ENCODE measurements at regions not wholly inside any gene's neighbourhood (a gene's known extent, or its start where the extent isn't known, plus 50 kb on each side); places are given as distances from the start of the nearest gene placed in this dataset.

- no peaks in the 10 kb centered on the region for H3K36me3 ChIP-seq (ENCODE audit: control insufficient read depth in 2 of 2, insufficient read depth in 1 of 2, low read length in 2 of 2)
- no peaks in the 10 kb centered on the region for H3K9me3 ChIP-seq (ENCODE audit: control insufficient read depth, insufficient read depth, low read depth, low read length)
- no peak overlapping the region for H3K27ac ChIP-seq (ENCODE audit: extremely low read depth, low read depth, low read length)
- H3K4me3 ChIP-seq (ENCODE audit: low read depth, low read length) = no peak overlapping the region
- H3K4me1 ChIP-seq (ENCODE audit: control insufficient read depth, insufficient read depth, low read length) = no peaks in the 10 kb centered on the region
- TF ChIP-seq ZNF114 (tag by site-specific recombination; IDR thresholded peaks at IDR 0.05) = no peak
- TF ChIP-seq ZNF658 (tag by site-specific recombination; IDR thresholded peaks at IDR 0.05) = no peak
- TF ChIP-seq ZNF214 (tag by site-specific recombination; IDR thresholded peaks at IDR 0.05; ENCODE audit: borderline replicate concordance) = no peak
- no peak for TF ChIP-seq AEBP2 (tag by site-specific recombination; IDR thresholded peaks at IDR 0.05; ENCODE audit: borderline replicate concordance)
- TF ChIP-seq ZNF280D (tag by site-specific recombination; IDR thresholded peaks at IDR 0.05) = no peak
- no peak for TF ChIP-seq ZNF518A (tag by site-specific recombination; conservative IDR thresholded peaks at IDR 0.05; ENCODE audit: low read depth)
- no peak for TF ChIP-seq ZBTB44 (tag by site-specific recombination; IDR thresholded peaks at IDR 0.05)
- no peak for TF ChIP-seq ZNF670 (tag by site-specific recombination; IDR thresholded peaks at IDR 0.05; ENCODE audit: low read depth)
- TF ChIP-seq ZFP41 (tag by site-specific recombination; IDR thresholded peaks at IDR 0.05; ENCODE audit: borderline replicate concordance) = no peak
- no peak for TF ChIP-seq ZNF223 (tag by site-specific recombination; IDR thresholded peaks at IDR 0.05)
- TF ChIP-seq ZFP3 (tag by site-specific recombination; IDR thresholded peaks at IDR 0.05; ENCODE audit: low read depth) = no peak
- TF ChIP-seq ZNF37A (tag by site-specific recombination; IDR thresholded peaks at IDR 0.05) = no peak
- TF ChIP-seq PRDM6 (tag by site-specific recombination; IDR thresholded peaks at IDR 0.05) = no peak
- ChIA-PET POLR2A (no interaction called here), CTCF (no interaction called here)
These were observed 210.9 kb upstream of the SEMA3E start for GRCh38 chr7:83859827-83860226.

Data from HEK293 (cell line).